ENCODE measurements at regions not wholly inside any gene's neighbourhood (a gene's known extent, or its start where the extent isn't known, plus 50 kb on each side); places are given as distances from the start of the nearest gene placed in this dataset.

DNA sequence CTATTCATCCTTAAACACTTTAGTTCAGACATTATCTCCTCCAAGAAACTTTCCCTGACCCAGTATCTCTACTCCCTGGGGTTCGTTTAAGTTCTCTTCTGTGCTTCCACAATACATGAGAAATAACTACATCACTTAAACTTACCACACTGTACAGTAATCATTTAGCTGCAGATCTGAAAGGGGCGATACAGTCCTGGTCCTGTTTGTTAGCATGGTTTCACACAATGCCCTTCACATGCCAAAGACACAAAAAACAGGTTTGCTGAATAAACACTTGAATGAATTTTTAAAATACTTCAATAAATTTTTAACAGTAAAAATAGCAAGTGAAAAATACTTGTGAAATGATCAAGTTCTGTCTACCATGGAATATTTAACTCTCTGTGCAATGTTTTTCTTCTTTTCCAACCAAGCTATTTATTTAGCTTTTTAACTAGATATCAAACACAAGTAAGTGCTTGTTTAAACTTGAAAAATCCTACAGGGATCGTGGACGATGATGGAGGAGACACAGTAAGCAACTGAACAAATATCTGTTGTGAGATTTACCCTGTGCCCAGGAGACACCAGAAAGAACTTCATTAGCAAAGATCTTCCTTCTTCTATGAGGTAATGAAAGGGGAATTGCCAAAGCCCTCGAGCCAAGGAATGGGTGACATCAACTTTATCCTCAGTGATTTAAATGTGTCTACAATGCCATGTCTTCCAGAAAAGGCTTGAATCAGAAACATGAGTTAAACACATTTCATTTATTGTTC, 255.6 kb upstream of the GRIP1 start:
- CTCF ChIA-PET (ENCODE audit: low intra/inter-chr PET ratio): no interaction called here
- DNase-seq (ENCODE audit: extremely low read depth in 1 of 4, low spot score in 3 of 4) (no peak), FAIRE-seq (peak; percentile 6), ATAC-seq (no peak)
- no TSS peak for BruUV-seq (replicated peaks)
- H3K4me1 ChIP-seq (replicated peaks in 1 of 2; ENCODE audit: control insufficient read depth in 2 of 2, insufficient read depth in 2 of 2, low read length in 2 of 2): no peaks in the 10 kb centered on the region
- TF ChIP-seq POU5F1 (IDR thresholded peaks at IDR 0.05; ENCODE audit: borderline replicate concordance, low read depth, low read length, partially characterized antibody): no peak
- no peak for TF ChIP-seq ZKSCAN8 (CRISPR knock-in tag; IDR thresholded peaks at IDR 0.05)
- TF ChIP-seq, protein P1, sequence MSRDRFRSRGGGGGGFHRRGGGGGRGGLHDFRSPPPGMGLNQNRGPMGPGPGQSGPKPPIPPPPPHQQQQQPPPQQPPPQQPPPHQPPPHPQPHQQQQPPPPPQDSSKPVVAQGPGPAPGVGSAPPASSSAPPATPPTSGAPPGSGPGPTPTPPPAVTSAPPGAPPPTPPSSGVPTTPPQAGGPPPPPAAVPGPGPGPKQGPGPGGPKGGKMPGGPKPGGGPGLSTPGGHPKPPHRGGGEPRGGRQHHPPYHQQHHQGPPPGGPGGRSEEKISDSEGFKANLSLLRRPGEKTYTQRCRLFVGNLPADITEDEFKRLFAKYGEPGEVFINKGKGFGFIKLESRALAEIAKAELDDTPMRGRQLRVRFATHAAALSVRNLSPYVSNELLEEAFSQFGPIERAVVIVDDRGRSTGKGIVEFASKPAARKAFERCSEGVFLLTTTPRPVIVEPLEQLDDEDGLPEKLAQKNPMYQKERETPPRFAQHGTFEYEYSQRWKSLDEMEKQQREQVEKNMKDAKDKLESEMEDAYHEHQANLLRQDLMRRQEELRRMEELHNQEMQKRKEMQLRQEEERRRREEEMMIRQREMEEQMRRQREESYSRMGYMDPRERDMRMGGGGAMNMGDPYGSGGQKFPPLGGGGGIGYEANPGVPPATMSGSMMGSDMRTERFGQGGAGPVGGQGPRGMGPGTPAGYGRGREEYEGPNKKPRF (IDR thresholded peaks at IDR 0.05; ENCODE audit: low read depth, low read length): no peak
- TF ChIP-seq RBM22 (IDR thresholded peaks at IDR 0.05; ENCODE audit: low read depth, low read length, poor library complexity, severe bottlenecking): no peak
- TF ChIP-seq TBP (optimal IDR thresholded peaks at IDR 0.05; ENCODE audit: low read depth, low read length): no peak
- TF ChIP-seq MCM2 (IDR thresholded peaks at IDR 0.05; ENCODE audit: low read depth): no peak
- TF ChIP-seq ERF (CRISPR knock-in tag; IDR thresholded peaks at IDR 0.05): no peak
- TF ChIP-seq, protein P2, sequence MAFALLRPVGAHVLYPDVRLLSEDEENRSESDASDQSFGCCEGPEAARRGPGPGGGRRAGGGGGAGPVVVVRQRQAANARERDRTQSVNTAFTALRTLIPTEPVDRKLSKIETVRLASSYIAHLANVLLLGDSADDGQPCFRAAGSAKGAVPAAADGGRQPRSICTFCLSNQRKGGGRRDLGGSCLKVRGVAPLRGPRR (CRISPR knock-in tag; IDR thresholded peaks at IDR 0.05): no peak
- no peak for TF ChIP-seq POLR2AphosphoS5 (IDR thresholded peaks at IDR 0.05; ENCODE audit: control insufficient read depth, insufficient read depth, low read depth, low read length)
- no peak for TF ChIP-seq TEAD4 (IDR thresholded peaks at IDR 0.05; ENCODE audit: low read length)
- TF ChIP-seq TEAD4 (CRISPR knock-in tag; IDR thresholded peaks at IDR 0.05; ENCODE audit: borderline replicate concordance): no peak
- no peak for TF ChIP-seq ZNF24 (IDR thresholded peaks at IDR 0.05)
- H3K27me3 ChIP-seq (ENCODE audit: control insufficient read depth in 2 of 2, insufficient read depth in 2 of 2, low read length in 2 of 2): no peaks in the 10 kb centered on the region
- H3K79me2 ChIP-seq (ENCODE audit: control insufficient read depth, insufficient read depth, low read length): no peaks in the 10 kb centered on the region
- intact Hi-C loops (cut with micrococcal nuclease): no loop called here
- 2% methylated on average over 5 of the region's 5 CpGs for WGBS (ENCODE audit: insufficient coverage, low coverage, missing lambda C conversion rate)
- H3K9me3 ChIP-seq (replicated peaks; ENCODE audit: control insufficient read depth, insufficient read depth, low read depth, low read length): no peaks in the 10 kb centered on the region
- no peak overlapping the region for H3K4me3 ChIP-seq
- H3K27ac ChIP-seq (ENCODE audit: extremely low read depth, low read depth, low read length): no peak overlapping the region
- POLR2A ChIA-PET: no interaction called here
- no peak overlapping the region for H2AFZ ChIP-seq (ENCODE audit: low read depth, low read length)
- no peaks in the 10 kb centered on the region for H3K9me1 ChIP-seq (ENCODE audit: control insufficient read depth, insufficient read depth, low read length)
- no peaks in the 10 kb centered on the region for H3K36me3 ChIP-seq (ENCODE audit: control insufficient read depth, insufficient read depth, low read length)
- no peak overlapping the region for H3K4me2 ChIP-seq (ENCODE audit: insufficient read depth, low read length)
- no peak overlapping the region for H3K9ac ChIP-seq (ENCODE audit: insufficient read depth in 1 of 2, low read depth in 2 of 2, low read length in 2 of 2)
- in situ Hi-C loops (cut with MboI): no loop called here
- H4K20me1 ChIP-seq (replicated peaks; ENCODE audit: control insufficient read depth, insufficient read depth, low read length): no peaks in the 10 kb centered on the region

Measured in K562 (cell line).